T-helper 17 cell (primary cell): ENCODE measurements at regions not wholly inside any gene's neighbourhood (a gene's known extent, or its start where the extent isn't known, plus 50 kb on each side); places are given as distances from the start of the nearest gene placed in this dataset.
"Not testable (repeated sequence)": the region's sequence is repeated elsewhere in the genome, so short reads cannot be mapped to it uniquely, and the experiment has no call there.

ENCODE experiments used
- ATAC-seq: fragments of 150-1000 bp; cut with Tn5 transposase; 2 replicates; pipeline ENCODE4 v1.10.0; 2021; ENCODE audit warnings: mild to moderate bottlenecking, moderate library complexity
- DNase-seq, 3 donors: peaks; one replicate each; pipeline versions ENCODE4 v3.0.0 to v3.0.0-alpha.2; 2020 to 2021
- H3K9me3 ChIP-seq: one replicate; pipeline ENCODE4 v1.7.0; 2013; ENCODE audit warnings: low read length, mild to moderate bottlenecking; ENCODE audit not compliant: control insufficient read depth, poor library complexity, severe bottlenecking
- H3K27ac Mint-ChIP-seq: one replicate; pipeline ENCODE4 v1.8.0; 2022; ENCODE audit warnings: mild to moderate bottlenecking, moderate library complexity, mixed read lengths
- H3K27me3 Mint-ChIP-seq: one replicate; pipeline ENCODE4 v1.8.0; 2022; ENCODE audit warnings: mixed read lengths
- H3K36me3 Mint-ChIP-seq: one replicate; pipeline ENCODE4 v1.8.0; 2022; ENCODE audit warnings: low read depth, mixed read lengths
- H3K4me1 Mint-ChIP-seq: one replicate; pipeline ENCODE4 v1.8.0; 2022; ENCODE audit warnings: mild to moderate bottlenecking, mixed read lengths
- H3K4me3 Mint-ChIP-seq: one replicate; pipeline ENCODE4 v1.8.0; 2022; ENCODE audit warnings: mild to moderate bottlenecking, moderate library complexity, mixed read lengths

DNA sequence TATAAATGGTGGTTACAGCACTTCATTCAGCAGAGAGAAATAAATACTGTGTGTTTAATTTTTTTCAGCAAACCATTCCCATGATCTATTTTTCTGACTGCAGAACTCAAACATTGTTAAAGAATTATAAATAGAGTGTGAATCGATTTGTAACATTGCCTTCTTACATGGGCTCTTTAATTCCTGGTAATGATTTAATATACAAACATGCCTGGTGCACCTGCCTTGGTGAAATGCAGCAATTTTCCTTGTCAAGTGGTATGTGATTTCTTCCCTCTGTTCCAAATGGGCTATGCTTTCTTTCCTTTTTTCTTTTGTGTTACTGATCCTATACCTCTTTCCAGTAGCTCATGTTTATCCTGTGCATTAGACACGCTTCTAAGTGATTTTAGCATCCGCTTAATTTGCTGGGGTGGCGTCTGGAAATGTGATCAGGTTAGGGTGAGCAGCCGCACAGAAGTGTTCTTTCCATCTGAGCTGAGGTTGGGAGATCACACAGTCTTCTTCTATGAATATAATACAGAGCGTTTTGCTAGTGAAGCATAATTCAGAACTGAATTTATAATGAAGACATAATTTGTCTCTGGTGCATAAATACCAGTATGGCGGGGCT is 94.3 kb upstream of the ITGB1 start:
- Mint-ChIP-seq H3K36me3 (peaks cover 2% of the 10 kb centered on the region), H3K4me1 (peaks cover 19% of the 10 kb centered on the region), H3K4me3 (no peak overlapping the region), H3K27ac (peak overlapping the region; percentile 17), H3K27me3 (no peaks in the 10 kb centered on the region)
- DNase-seq (no peak), ATAC-seq (no peak)
- H3K9me3 ChIP-seq = no peaks in the 10 kb centered on the region

- not testable (repeated sequence) for H3K36me3 Mint-ChIP-seq
These were observed 92.2 kb upstream of the ITGB1 start for GRCh38 chr10:33049963-33050920.

DNA sequence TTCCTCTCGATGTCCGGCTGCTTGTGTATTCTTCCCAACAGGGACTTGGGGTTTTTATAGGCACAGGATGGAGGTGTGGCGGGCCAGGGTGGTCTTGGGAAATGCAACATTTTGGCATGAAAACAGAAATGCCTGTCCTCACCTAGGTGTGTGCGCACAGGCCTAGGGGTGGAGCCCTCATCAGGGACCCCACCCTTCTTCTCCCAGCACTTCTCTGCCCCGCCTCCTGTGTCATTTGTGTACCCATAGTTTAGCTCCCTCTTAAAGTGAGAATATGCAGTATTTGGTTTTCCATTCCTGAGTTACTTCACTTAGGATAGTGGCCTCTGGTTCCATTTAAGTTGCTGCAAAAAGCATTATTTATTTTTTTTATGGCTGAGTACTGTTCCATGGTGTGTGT is 90.2 kb upstream of the ITGB1 start:
- peaks cover 19% of the 10 kb centered on the region for H3K4me1 Mint-ChIP-seq
- H3K9me3 ChIP-seq = no peaks in the 10 kb centered on the region
- ATAC-seq (no peak), DNase-seq (no peak)
- no peaks in the 10 kb centered on the region for H3K27me3 Mint-ChIP-seq
- H3K27ac Mint-ChIP-seq = peak overlapping the region; percentile 54
- H3K36me3 Mint-ChIP-seq = peaks cover 5% of the 10 kb centered on the region
- H3K4me3 Mint-ChIP-seq = no peak overlapping the region

More at GRCh38 chr10:33049963-33050920, 92.2 kb upstream of the ITGB1 start:
- H3K4me1 Mint-ChIP-seq = peaks cover 17% of the 10 kb centered on the region
- peak overlapping the region; percentile 37 for H3K27ac Mint-ChIP-seq
- peak; percentile 46 for ATAC-seq
- peak overlapping the region; percentile 75 for H3K4me3 Mint-ChIP-seq
- H3K27me3 Mint-ChIP-seq, DNase-seq, H3K9me3 ChIP-seq: not testable (repeated sequence)

DNA sequence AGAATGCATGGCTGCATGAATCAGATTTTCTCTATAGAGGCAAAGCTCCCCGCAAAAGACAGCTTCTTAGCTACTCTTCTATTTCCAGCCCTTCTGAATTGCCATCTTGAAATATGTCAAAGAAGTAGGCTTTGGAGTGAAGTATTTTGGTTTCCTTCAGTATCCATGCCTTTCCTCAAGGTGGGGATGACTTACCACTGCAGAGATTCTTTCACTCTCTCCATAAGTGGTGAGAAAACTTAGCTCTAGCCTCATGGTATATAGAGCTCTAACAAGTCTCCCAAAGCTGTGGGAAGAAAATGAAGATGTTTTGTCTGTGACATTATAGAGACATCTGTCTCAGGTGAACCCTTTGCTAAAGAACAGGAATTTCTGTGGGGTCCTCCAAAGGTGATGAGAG is 89.6 kb upstream of the ITGB1 start:
- ATAC-seq = no peak
- Mint-ChIP-seq H3K4me1 (peaks cover 18% of the 10 kb centered on the region), H3K27me3 (no peaks in the 10 kb centered on the region), H3K27ac (no peak overlapping the region), H3K36me3 (peaks cover 5% of the 10 kb centered on the region), H3K4me3 (no peak overlapping the region)
- H3K9me3 ChIP-seq = no peaks in the 10 kb centered on the region
- no peak for DNase-seq

GRCh38 chr10:33046792-33047191 is 88.8 kb upstream of the ITGB1 start:
- ATAC-seq (no peak), DNase-seq (no peak)
- no peaks in the 10 kb centered on the region for H3K27me3 Mint-ChIP-seq
- no peak overlapping the region for H3K27ac Mint-ChIP-seq
- no peak overlapping the region for H3K4me3 Mint-ChIP-seq
- peaks cover 22% of the 10 kb centered on the region for H3K4me1 Mint-ChIP-seq
- peaks cover 4% of the 10 kb centered on the region for H3K36me3 Mint-ChIP-seq
- no peaks in the 10 kb centered on the region for H3K9me3 ChIP-seq

GRCh38 chr10:33045421-33045820 is 87.4 kb upstream of the ITGB1 start:
- DNase-seq (no peak), ATAC-seq (no peak)
- no peak overlapping the region for H3K27ac Mint-ChIP-seq
- no peaks in the 10 kb centered on the region for H3K9me3 ChIP-seq
- H3K4me3 Mint-ChIP-seq = no peak overlapping the region
- H3K4me1 Mint-ChIP-seq = peaks cover 27% of the 10 kb centered on the region
- peaks cover 5% of the 10 kb centered on the region for H3K36me3 Mint-ChIP-seq
- H3K27me3 Mint-ChIP-seq = no peaks in the 10 kb centered on the region

DNA sequence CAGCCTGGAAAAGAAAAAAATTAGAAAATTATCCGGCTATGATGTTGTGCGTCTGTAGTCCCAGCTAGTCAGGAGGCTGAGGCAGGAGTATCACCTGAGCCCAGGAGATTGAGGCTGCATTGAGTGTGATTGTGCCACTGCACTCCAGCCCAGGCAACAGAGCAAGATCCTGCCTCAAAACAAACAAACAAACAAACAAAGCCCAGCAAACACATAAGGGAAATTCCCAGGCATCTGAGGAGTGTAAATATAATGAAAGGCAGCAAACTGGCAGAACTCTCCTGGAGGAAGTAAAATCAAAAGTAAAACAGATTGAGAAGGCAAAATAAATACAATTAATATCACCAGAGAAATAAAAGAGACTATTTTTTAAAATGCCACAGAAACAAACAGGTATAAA is 84.5 kb upstream of the ITGB1 start:
- Mint-ChIP-seq H3K27me3 (no peaks in the 10 kb centered on the region), H3K4me3 (no peak overlapping the region), H3K27ac (peak overlapping the region; percentile 46), H3K36me3 (peaks cover 5% of the 10 kb centered on the region), H3K4me1 (peaks cover 16% of the 10 kb centered on the region)
- no peak for ATAC-seq
- DNase-seq = no peak
- H3K9me3 ChIP-seq = no peaks in the 10 kb centered on the region

- ATAC-seq (no peak), DNase-seq (no peak)
- Mint-ChIP-seq H3K4me3 (no peak overlapping the region), H3K4me1 (peaks cover 16% of the 10 kb centered on the region), H3K27ac (peak overlapping the region; percentile 46), H3K27me3 (no peaks in the 10 kb centered on the region), H3K36me3 (peaks cover 5% of the 10 kb centered on the region)
- H3K9me3 ChIP-seq = no peaks in the 10 kb centered on the region
These were observed 83.9 kb upstream of the ITGB1 start for GRCh38 chr10:33041783-33042437.

- ATAC-seq (no peak), DNase-seq (no peak)
- Mint-ChIP-seq H3K4me1 (peaks cover 17% of the 10 kb centered on the region), H3K36me3 (peaks cover 5% of the 10 kb centered on the region), H3K27ac (no peak overlapping the region), H3K4me3 (no peak overlapping the region), H3K27me3 (no peaks in the 10 kb centered on the region)
- no peaks in the 10 kb centered on the region for H3K9me3 ChIP-seq
These were observed 82.4 kb upstream of the ITGB1 start for GRCh38 chr10:33040436-33040835.

- no peak overlapping the region for H3K4me3 Mint-ChIP-seq
- ATAC-seq (no peak), DNase-seq (no peak)
- H3K27me3 Mint-ChIP-seq = no peaks in the 10 kb centered on the region
- H3K4me1 Mint-ChIP-seq = peaks cover 16% of the 10 kb centered on the region
- H3K27ac Mint-ChIP-seq = no peak overlapping the region
- peaks cover 4% of the 10 kb centered on the region for H3K36me3 Mint-ChIP-seq
- H3K9me3 ChIP-seq = no peaks in the 10 kb centered on the region
These were observed 81.2 kb upstream of the ITGB1 start for GRCh38 chr10:33039181-33039580.

DNA sequence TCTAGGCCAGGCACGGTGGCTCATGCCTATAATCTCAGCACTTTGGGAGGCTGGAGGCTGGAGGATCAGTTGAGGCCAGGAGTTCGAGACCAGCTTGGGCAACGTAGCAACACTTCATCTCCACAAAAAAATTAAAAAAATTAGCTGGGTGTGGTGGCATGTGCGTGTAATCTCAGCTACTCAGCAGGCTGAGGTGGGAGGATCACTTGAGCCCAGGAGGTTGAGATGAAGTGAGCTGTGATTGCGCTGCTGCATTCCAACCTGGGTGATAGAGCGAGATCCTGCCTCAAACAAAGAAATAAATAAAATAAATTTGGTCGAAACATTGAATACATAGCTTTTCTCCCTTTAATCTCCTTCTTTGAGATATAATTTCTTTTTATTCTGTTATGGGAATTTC is 80.6 kb upstream of the ITGB1 start:
- no peak overlapping the region for H3K27ac Mint-ChIP-seq
- H3K27me3 Mint-ChIP-seq = no peaks in the 10 kb centered on the region
- H3K36me3 Mint-ChIP-seq = peaks cover 4% of the 10 kb centered on the region
- H3K9me3 ChIP-seq = no peaks in the 10 kb centered on the region
- no peak overlapping the region for H3K4me3 Mint-ChIP-seq
- no peak for DNase-seq
- H3K4me1 Mint-ChIP-seq = peaks cover 16% of the 10 kb centered on the region
- no peak for ATAC-seq

DNA sequence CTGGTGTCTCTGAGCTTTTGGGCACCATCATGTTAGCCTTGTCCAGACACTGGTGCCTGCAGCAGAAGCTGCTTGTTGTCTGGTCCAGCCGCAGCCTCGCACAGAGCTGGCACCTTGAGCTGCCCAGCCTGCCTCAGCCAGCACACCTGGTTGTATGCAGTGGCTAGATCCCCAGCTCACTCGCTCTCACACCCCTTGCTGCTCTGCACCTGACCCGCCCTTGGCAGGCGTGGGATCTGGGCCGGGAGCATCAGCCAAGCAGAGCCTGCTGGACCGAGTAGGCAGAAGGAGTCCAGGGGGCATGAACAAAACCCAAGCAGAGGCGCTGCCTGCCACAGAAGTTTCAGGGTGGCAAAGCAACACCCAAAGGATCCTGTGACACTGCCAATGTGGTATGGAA is 79.7 kb upstream of the ITGB1 start:
- no peak overlapping the region for H3K4me3 Mint-ChIP-seq
- H3K27ac Mint-ChIP-seq = peak overlapping the region; percentile 49
- H3K36me3 Mint-ChIP-seq = peaks cover 4% of the 10 kb centered on the region
- no peaks in the 10 kb centered on the region for H3K9me3 ChIP-seq
- H3K27me3 Mint-ChIP-seq = no peaks in the 10 kb centered on the region
- H3K4me1 Mint-ChIP-seq = peaks cover 16% of the 10 kb centered on the region
- DNase-seq (no peak), ATAC-seq (no peak)

GRCh38 chr10:33036670-33037069 is 78.6 kb upstream of the ITGB1 start:
- H3K27me3 Mint-ChIP-seq = no peaks in the 10 kb centered on the region
- no peaks in the 10 kb centered on the region for H3K9me3 ChIP-seq
- DNase-seq (no peak), ATAC-seq (no peak)
- H3K4me1 Mint-ChIP-seq = peaks cover 13% of the 10 kb centered on the region
- H3K27ac Mint-ChIP-seq = no peak overlapping the region
- peaks cover 2% of the 10 kb centered on the region for H3K36me3 Mint-ChIP-seq
- H3K4me3 Mint-ChIP-seq = no peak overlapping the region
